Astrocyte (in vitro differentiated cells and primary cell): ENCODE measurements at regions not wholly inside any gene's neighbourhood (a gene's known extent, or its start where the extent isn't known, plus 50 kb on each side); places are given as distances from the start of the nearest gene placed in this dataset.

Experiments
- EZH2 ChIP-seq: IDR thresholded peaks from 2 replicates; pipeline ENCODE4 v1.6.1; 2012; ENCODE audit warnings: mild to moderate bottlenecking, low read length, inconsistent platforms; ENCODE audit not compliant: insufficient read depth
- TF ChIP-seq, protein P1 (sequence below): IDR thresholded peaks from 2 replicates; pipeline ENCODE4 v1.5.1; 2011; ENCODE audit warnings: low read depth, mild to moderate bottlenecking, inconsistent platforms, low read length, moderate library complexity; ENCODE audit not compliant: insufficient read depth

DNA sequence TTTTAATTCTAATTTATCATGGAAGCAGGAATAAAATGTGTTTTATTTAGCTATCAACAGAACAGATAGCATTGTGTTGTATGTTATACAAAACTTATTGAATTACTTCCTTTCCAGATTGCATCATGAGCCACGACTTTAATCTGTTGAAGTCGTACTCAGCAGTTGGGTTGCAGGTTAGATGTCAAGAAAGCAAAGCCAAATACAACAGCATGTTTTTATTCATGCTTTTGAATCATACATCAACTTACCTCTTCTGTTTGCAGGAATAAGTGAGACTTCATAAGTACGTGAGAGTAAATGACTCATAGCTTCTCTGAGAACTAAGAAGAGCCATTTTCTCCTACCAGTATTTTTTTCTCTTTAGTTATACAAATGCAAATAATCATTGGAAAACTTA, 110.8 kb upstream of the ADGRL4 start:
- no peak for TF ChIP-seq EZH2
- TF ChIP-seq, protein P1, sequence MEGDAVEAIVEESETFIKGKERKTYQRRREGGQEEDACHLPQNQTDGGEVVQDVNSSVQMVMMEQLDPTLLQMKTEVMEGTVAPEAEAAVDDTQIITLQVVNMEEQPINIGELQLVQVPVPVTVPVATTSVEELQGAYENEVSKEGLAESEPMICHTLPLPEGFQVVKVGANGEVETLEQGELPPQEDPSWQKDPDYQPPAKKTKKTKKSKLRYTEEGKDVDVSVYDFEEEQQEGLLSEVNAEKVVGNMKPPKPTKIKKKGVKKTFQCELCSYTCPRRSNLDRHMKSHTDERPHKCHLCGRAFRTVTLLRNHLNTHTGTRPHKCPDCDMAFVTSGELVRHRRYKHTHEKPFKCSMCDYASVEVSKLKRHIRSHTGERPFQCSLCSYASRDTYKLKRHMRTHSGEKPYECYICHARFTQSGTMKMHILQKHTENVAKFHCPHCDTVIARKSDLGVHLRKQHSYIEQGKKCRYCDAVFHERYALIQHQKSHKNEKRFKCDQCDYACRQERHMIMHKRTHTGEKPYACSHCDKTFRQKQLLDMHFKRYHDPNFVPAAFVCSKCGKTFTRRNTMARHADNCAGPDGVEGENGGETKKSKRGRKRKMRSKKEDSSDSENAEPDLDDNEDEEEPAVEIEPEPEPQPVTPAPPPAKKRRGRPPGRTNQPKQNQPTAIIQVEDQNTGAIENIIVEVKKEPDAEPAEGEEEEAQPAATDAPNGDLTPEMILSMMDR = no peak
